Endothelial cell (in vitro differentiated cells): ENCODE measurements at regions not wholly inside any gene's neighbourhood (a gene's known extent, or its start where the extent isn't known, plus 50 kb on each side); places are given as distances from the start of the nearest gene placed in this dataset.

ENCODE experiments used
- DNase-seq: peaks from one replicate; pipeline ENCODE4 v3.0.0; 2021; ENCODE audit warnings: low spot score
- H3K27ac Mint-ChIP-seq: one replicate; pipeline ENCODE4 v1.8.0; 2021; ENCODE audit warnings: mixed read lengths, inconsistent platforms; ENCODE audit not compliant: unreplicated experiment
- H3K27me3 Mint-ChIP-seq: one replicate; pipeline ENCODE4 v1.8.0; 2021; ENCODE audit warnings: mild to moderate bottlenecking, moderate library complexity, mixed read lengths, inconsistent platforms; ENCODE audit not compliant: unreplicated experiment
- H3K36me3 Mint-ChIP-seq: one replicate; pipeline ENCODE4 v1.8.0; 2021; ENCODE audit warnings: mild to moderate bottlenecking, low read depth, mixed read lengths, inconsistent platforms; ENCODE audit not compliant: unreplicated experiment
- H3K4me1 Mint-ChIP-seq: one replicate; pipeline ENCODE4 v1.8.0; 2021; ENCODE audit warnings: mild to moderate bottlenecking, mixed read lengths, inconsistent platforms; ENCODE audit not compliant: unreplicated experiment
- H3K4me3 Mint-ChIP-seq: one replicate; pipeline ENCODE4 v1.8.0; 2021; ENCODE audit warnings: mild to moderate bottlenecking, mixed read lengths, inconsistent platforms; ENCODE audit not compliant: unreplicated experiment
- H3K9me3 Mint-ChIP-seq: one replicate; pipeline ENCODE4 v1.8.0; 2021; ENCODE audit warnings: mixed read lengths, inconsistent platforms; ENCODE audit not compliant: unreplicated experiment
- CTCF ChIP-seq: fragments of 200-600 bp; sonication (generic); IDR thresholded peaks from one replicate; pipeline ENCODE4 v1.5.0; 2021; ENCODE audit warnings: antibody characterized with exemption; ENCODE audit not compliant: unreplicated experiment

GRCh38 chrX:97704474-97704873, 820.8 kb downstream of the RPA4 start:
- Mint-ChIP-seq H3K4me1 (no peaks in the 10 kb centered on the region), H3K27ac (no peak overlapping the region), H3K9me3 (no peaks in the 10 kb centered on the region), H3K4me3 (no peak overlapping the region), H3K36me3 (no peaks in the 10 kb centered on the region), H3K27me3 (peaks cover 2% of the 10 kb centered on the region)
- no peak for DNase-seq
- no peak for TF ChIP-seq CTCF

- Mint-ChIP-seq H3K4me1 (no peaks in the 10 kb centered on the region), H3K4me3 (no peak overlapping the region), H3K36me3 (no peaks in the 10 kb centered on the region), H3K27me3 (peaks cover 2% of the 10 kb centered on the region), H3K27ac (no peak overlapping the region), H3K9me3 (no peaks in the 10 kb centered on the region)
- no peak for TF ChIP-seq CTCF
- no peak for DNase-seq
Measured at GRCh38 chrX:97704881-97705280, 821.2 kb downstream of the RPA4 start.

- Mint-ChIP-seq H3K36me3 (no peaks in the 10 kb centered on the region), H3K4me1 (no peaks in the 10 kb centered on the region), H3K9me3 (no peaks in the 10 kb centered on the region), H3K27ac (no peak overlapping the region), H3K4me3 (no peak overlapping the region), H3K27me3 (peaks cover 2% of the 10 kb centered on the region)
- TF ChIP-seq CTCF, result no peak
- no peak for DNase-seq
Measured at GRCh38 chrX:97705936-97706335, 822.2 kb downstream of the RPA4 start.

GRCh38 chrX:97714072-97714471, 830.4 kb downstream of the RPA4 start:
- no peaks in the 10 kb centered on the region for H3K36me3 Mint-ChIP-seq
- H3K9me3 Mint-ChIP-seq, result no peaks in the 10 kb centered on the region
- H3K4me1 Mint-ChIP-seq, result no peaks in the 10 kb centered on the region
- no peaks in the 10 kb centered on the region for H3K27me3 Mint-ChIP-seq
- H3K4me3 Mint-ChIP-seq, result no peak overlapping the region
- no peak for DNase-seq
- no peak overlapping the region for H3K27ac Mint-ChIP-seq
- TF ChIP-seq CTCF, result no peak

- Mint-ChIP-seq H3K27me3 (no peaks in the 10 kb centered on the region), H3K4me1 (peaks cover 6% of the 10 kb centered on the region), H3K9me3 (no peaks in the 10 kb centered on the region), H3K36me3 (no peaks in the 10 kb centered on the region), H3K27ac (no peak overlapping the region), H3K4me3 (no peak overlapping the region)
- no peak for DNase-seq
- no peak for TF ChIP-seq CTCF
Measured at GRCh38 chrX:97728215-97728614, 844.5 kb downstream of the RPA4 start.
